ENCODE measurements at regions not wholly inside any gene's neighbourhood (a gene's known extent, or its start where the extent isn't known, plus 50 kb on each side); places are given as distances from the start of the nearest gene placed in this dataset.

DNA sequence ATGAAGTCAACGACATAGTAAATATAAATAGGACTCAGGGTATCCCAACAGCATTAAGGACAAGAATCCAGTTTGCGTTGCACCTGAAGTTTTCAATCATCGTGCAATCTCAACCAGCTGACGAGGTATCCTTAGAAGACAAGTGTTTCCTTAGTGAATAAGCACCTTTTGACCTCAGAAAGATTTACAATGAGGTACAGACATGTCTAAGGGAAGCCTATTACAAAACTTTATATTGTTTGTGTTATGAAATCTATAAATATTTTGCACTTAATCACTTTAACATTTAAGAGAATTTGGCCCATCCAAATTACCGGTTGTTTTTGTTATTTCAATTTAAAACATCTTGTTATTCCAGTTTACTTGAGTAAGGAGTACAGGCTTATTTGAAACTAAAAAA, 64.9 kb upstream of the PRICKLE2 start:
- TF ChIP-seq, protein P1, sequence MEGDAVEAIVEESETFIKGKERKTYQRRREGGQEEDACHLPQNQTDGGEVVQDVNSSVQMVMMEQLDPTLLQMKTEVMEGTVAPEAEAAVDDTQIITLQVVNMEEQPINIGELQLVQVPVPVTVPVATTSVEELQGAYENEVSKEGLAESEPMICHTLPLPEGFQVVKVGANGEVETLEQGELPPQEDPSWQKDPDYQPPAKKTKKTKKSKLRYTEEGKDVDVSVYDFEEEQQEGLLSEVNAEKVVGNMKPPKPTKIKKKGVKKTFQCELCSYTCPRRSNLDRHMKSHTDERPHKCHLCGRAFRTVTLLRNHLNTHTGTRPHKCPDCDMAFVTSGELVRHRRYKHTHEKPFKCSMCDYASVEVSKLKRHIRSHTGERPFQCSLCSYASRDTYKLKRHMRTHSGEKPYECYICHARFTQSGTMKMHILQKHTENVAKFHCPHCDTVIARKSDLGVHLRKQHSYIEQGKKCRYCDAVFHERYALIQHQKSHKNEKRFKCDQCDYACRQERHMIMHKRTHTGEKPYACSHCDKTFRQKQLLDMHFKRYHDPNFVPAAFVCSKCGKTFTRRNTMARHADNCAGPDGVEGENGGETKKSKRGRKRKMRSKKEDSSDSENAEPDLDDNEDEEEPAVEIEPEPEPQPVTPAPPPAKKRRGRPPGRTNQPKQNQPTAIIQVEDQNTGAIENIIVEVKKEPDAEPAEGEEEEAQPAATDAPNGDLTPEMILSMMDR (IDR thresholded peaks at IDR 0.05 in 2 of 3, conservative IDR thresholded peaks at IDR 0.05 in 1 of 3; ENCODE audit: borderline replicate concordance in 1 of 3, insufficient read depth in 1 of 3, low read depth in 2 of 3, low read length in 2 of 3), result no peak
- TF ChIP-seq, protein P2, sequence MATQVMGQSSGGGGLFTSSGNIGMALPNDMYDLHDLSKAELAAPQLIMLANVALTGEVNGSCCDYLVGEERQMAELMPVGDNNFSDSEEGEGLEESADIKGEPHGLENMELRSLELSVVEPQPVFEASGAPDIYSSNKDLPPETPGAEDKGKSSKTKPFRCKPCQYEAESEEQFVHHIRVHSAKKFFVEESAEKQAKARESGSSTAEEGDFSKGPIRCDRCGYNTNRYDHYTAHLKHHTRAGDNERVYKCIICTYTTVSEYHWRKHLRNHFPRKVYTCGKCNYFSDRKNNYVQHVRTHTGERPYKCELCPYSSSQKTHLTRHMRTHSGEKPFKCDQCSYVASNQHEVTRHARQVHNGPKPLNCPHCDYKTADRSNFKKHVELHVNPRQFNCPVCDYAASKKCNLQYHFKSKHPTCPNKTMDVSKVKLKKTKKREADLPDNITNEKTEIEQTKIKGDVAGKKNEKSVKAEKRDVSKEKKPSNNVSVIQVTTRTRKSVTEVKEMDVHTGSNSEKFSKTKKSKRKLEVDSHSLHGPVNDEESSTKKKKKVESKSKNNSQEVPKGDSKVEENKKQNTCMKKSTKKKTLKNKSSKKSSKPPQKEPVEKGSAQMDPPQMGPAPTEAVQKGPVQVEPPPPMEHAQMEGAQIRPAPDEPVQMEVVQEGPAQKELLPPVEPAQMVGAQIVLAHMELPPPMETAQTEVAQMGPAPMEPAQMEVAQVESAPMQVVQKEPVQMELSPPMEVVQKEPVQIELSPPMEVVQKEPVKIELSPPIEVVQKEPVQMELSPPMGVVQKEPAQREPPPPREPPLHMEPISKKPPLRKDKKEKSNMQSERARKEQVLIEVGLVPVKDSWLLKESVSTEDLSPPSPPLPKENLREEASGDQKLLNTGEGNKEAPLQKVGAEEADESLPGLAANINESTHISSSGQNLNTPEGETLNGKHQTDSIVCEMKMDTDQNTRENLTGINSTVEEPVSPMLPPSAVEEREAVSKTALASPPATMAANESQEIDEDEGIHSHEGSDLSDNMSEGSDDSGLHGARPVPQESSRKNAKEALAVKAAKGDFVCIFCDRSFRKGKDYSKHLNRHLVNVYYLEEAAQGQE (IDR thresholded peaks at IDR 0.05; ENCODE audit: low read depth), result no peak
- TF ChIP-seq SRF (IDR thresholded peaks at IDR 0.05; ENCODE audit: low read depth) (no peak), CEBPB (IDR thresholded peaks at IDR 0.05; ENCODE audit: low read depth) (no peak), JUND (IDR thresholded peaks at IDR 0.05) (no peak)
